ENCODE measurements at regions not wholly inside any gene's neighbourhood (a gene's known extent, or its start where the extent isn't known, plus 50 kb on each side); places are given as distances from the start of the nearest gene placed in this dataset.
"Not testable (repeated sequence)": the region's sequence is repeated elsewhere in the genome, so short reads cannot be mapped to it uniquely, and the experiment has no call there.

- in situ Hi-C loops (cut with HindIII; ENCODE audit: low sequenced_read_pairs): no loop called here
- peak; percentile 20 for TF ChIP-seq CTCF (IDR thresholded peaks at IDR 0.05; ENCODE audit: low read depth, low read length)
- DNase-seq (ENCODE audit: low read depth, low spot score): no peak
- H3K4me3 ChIP-seq (ENCODE audit: low read depth, low read length): no peak overlapping the region
These were observed 95.0 kb upstream of the GORAB start for GRCh38 chr1:170436928-170437327.

GRCh38 chr1:170445096-170445495, 86.9 kb upstream of the GORAB start:
- no peak for TF ChIP-seq CTCF (IDR thresholded peaks at IDR 0.05; ENCODE audit: low read depth, low read length)
- in situ Hi-C loops (cut with HindIII; ENCODE audit: low sequenced_read_pairs): no loop called here
- no peak overlapping the region for H3K4me3 ChIP-seq (ENCODE audit: low read depth, low read length)
- DNase-seq (ENCODE audit: low read depth, low spot score): peak; percentile 38

- in situ Hi-C loops (cut with HindIII; ENCODE audit: low sequenced_read_pairs): no loop called here
- TF ChIP-seq CTCF (IDR thresholded peaks at IDR 0.05; ENCODE audit: low read depth, low read length): no peak
- no peak for DNase-seq (ENCODE audit: low read depth, low spot score)
- H3K4me3 ChIP-seq (ENCODE audit: low read depth, low read length): no peak overlapping the region
These were observed 83.3 kb upstream of the GORAB start for GRCh38 chr1:170448661-170449158.

GRCh38 chr1:170457325-170458050, 74.5 kb upstream of the GORAB start:
- DNase-seq (ENCODE audit: low read depth, low spot score); in situ Hi-C loops (cut with HindIII; ENCODE audit: low sequenced_read_pairs); H3K4me3 ChIP-seq (ENCODE audit: low read depth, low read length): not testable (repeated sequence)

- in situ Hi-C loops (cut with HindIII; ENCODE audit: low sequenced_read_pairs): no loop called here
- no peak for TF ChIP-seq CTCF (IDR thresholded peaks at IDR 0.05; ENCODE audit: low read depth, low read length)
- no peak for DNase-seq (ENCODE audit: low read depth, low spot score)
- H3K4me3 ChIP-seq (ENCODE audit: low read depth, low read length): no peak overlapping the region
These were observed 72.0 kb upstream of the GORAB start for GRCh38 chr1:170460001-170460400.

GRCh38 chr1:170460414-170461155, 71.4 kb upstream of the GORAB start:
- peak; percentile 36 for DNase-seq (ENCODE audit: low read depth, low spot score)
- TF ChIP-seq CTCF (IDR thresholded peaks at IDR 0.05; ENCODE audit: low read depth, low read length): no peak
- in situ Hi-C loops (cut with HindIII; ENCODE audit: low sequenced_read_pairs): no loop called here
- no peak overlapping the region for H3K4me3 ChIP-seq (ENCODE audit: low read depth, low read length)

- DNase-seq (ENCODE audit: low read depth, low spot score): peak; percentile 58
- no peak overlapping the region for H3K4me3 ChIP-seq (ENCODE audit: low read depth, low read length)
- in situ Hi-C loops (cut with HindIII; ENCODE audit: low sequenced_read_pairs): no loop called here
- TF ChIP-seq CTCF (IDR thresholded peaks at IDR 0.05; ENCODE audit: low read depth, low read length): no peak
These were observed 70.6 kb upstream of the GORAB start for GRCh38 chr1:170461291-170461747.
